ENCODE measurements at regions not wholly inside any gene's neighbourhood (a gene's known extent, or its start where the extent isn't known, plus 50 kb on each side); places are given as distances from the start of the nearest gene placed in this dataset.

DNA sequence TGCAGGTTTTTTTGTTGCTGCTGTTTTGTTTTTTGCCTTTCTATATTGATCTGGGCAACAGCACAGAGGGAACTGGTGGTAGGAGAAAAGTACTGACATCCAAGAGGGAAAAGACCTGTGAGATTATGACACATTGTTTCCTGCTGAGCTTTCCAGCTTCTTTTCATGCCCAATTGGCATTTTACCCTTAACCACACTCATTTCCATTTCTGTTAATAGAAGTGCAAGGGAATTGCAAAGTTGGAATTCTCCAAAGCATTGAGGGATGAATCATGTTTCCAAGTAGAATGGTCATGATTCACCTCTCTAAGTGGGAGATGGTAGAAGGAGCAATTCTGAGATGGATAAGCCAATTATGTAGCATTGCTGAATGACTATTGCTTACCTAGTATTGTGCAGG is 161.5 kb downstream of the PPARGC1A start:
- Histone ChIP-seq H3K4me3 (ENCODE audit: low read depth in 2 of 2, low read length in 2 of 2) (no peak overlapping the region), H3K27me3 (ENCODE audit: control insufficient read depth, insufficient read depth, low read length) (no peaks in the 10 kb centered on the region), H3K9me3 (ENCODE audit: control insufficient read depth, insufficient read depth, low read depth, low read length) (no peaks in the 10 kb centered on the region), H3K4me1 (ENCODE audit: control insufficient read depth, insufficient read depth, low read length) (no peaks in the 10 kb centered on the region), H3K27ac (ENCODE audit: low read length) (no peak overlapping the region), H3K36me3 (ENCODE audit: control insufficient read depth, insufficient read depth, low read length) (no peaks in the 10 kb centered on the region)
- ATAC-seq = peak; percentile 68; the same call in 1 of the 2 replicates
- in situ Hi-C loops (cut with HindIII; ENCODE audit: low pct_unique_long_range_greater_than_20kb, low sequenced_read_pairs) = no loop called here
- intact Hi-C loops (cut with micrococcal nuclease; ENCODE audit: unreplicated experiment) = no loop called here
- ChIA-PET CTCF (no interaction called here), POLR2A (no interaction called here)
- no TSS peak for BruUV-seq (replicated peaks)
- peak; percentile 5 for DNase-seq (ENCODE audit: low read depth, low spot score)
- TF ChIP-seq SIN3A (IDR thresholded peaks at IDR 0.05; ENCODE audit: borderline replicate concordance, insufficient read depth, low read depth, low read length) (no peak), POLR2AphosphoS5 (IDR thresholded peaks at IDR 0.05; ENCODE audit: low read depth, low read length) (no peak)
- TF ChIP-seq, protein P1, sequence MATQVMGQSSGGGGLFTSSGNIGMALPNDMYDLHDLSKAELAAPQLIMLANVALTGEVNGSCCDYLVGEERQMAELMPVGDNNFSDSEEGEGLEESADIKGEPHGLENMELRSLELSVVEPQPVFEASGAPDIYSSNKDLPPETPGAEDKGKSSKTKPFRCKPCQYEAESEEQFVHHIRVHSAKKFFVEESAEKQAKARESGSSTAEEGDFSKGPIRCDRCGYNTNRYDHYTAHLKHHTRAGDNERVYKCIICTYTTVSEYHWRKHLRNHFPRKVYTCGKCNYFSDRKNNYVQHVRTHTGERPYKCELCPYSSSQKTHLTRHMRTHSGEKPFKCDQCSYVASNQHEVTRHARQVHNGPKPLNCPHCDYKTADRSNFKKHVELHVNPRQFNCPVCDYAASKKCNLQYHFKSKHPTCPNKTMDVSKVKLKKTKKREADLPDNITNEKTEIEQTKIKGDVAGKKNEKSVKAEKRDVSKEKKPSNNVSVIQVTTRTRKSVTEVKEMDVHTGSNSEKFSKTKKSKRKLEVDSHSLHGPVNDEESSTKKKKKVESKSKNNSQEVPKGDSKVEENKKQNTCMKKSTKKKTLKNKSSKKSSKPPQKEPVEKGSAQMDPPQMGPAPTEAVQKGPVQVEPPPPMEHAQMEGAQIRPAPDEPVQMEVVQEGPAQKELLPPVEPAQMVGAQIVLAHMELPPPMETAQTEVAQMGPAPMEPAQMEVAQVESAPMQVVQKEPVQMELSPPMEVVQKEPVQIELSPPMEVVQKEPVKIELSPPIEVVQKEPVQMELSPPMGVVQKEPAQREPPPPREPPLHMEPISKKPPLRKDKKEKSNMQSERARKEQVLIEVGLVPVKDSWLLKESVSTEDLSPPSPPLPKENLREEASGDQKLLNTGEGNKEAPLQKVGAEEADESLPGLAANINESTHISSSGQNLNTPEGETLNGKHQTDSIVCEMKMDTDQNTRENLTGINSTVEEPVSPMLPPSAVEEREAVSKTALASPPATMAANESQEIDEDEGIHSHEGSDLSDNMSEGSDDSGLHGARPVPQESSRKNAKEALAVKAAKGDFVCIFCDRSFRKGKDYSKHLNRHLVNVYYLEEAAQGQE (IDR thresholded peaks at IDR 0.05; ENCODE audit: insufficient read depth in 1 of 2, low read depth in 2 of 2, low read length in 1 of 2) = no peak

DNA sequence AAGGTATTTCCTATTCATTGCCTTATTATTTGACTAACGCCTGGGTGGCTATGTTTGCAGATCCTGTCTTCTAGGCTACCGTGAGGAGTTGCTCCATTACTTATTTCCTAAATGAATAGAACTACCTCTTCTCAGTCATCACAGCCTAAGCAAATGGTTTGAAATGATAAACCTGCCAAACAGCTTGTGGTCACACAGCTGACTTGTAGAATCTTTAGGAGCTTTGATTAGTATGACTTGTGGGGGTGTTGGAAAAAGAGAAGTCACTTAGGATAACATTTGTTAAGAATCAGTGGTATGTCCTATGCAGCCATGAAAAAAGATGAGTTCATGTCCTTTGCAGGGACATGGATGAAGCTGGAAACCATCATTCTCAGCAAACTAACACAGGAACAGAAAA is 169.3 kb downstream of the PPARGC1A start:
- intact Hi-C loops (cut with micrococcal nuclease; ENCODE audit: unreplicated experiment) = no loop called here
- H3K27me3 ChIP-seq (ENCODE audit: control insufficient read depth, insufficient read depth, low read length) = no peaks in the 10 kb centered on the region
- BruUV-seq (replicated peaks) = no TSS peak
- ChIA-PET CTCF (no interaction called here), POLR2A (no interaction called here)
- DNase-seq (ENCODE audit: low read depth, low spot score) = no peak
- H3K4me1 ChIP-seq (ENCODE audit: control insufficient read depth, insufficient read depth, low read length) = no peaks in the 10 kb centered on the region
- no peak for ATAC-seq
- in situ Hi-C loops (cut with HindIII; ENCODE audit: low pct_unique_long_range_greater_than_20kb, low sequenced_read_pairs) = no loop called here
- no peak overlapping the region for H3K4me3 ChIP-seq (ENCODE audit: low read depth in 2 of 2, low read length in 2 of 2)
- no peaks in the 10 kb centered on the region for H3K9me3 ChIP-seq (ENCODE audit: control insufficient read depth, insufficient read depth, low read depth, low read length)
- no peak overlapping the region for H3K27ac ChIP-seq (ENCODE audit: low read length)
- no peaks in the 10 kb centered on the region for H3K36me3 ChIP-seq (ENCODE audit: control insufficient read depth, insufficient read depth, low read length)
- TF ChIP-seq TCF7L2 (IDR thresholded peaks at IDR 0.05; ENCODE audit: low read depth, low read length) (no peak), POLR2AphosphoS5 (IDR thresholded peaks at IDR 0.05; ENCODE audit: low read depth, low read length) (no peak), CTCF (IDR thresholded peaks at IDR 0.05) (no peak), SIN3A (IDR thresholded peaks at IDR 0.05; ENCODE audit: borderline replicate concordance, insufficient read depth, low read depth, low read length) (no peak)
- TF ChIP-seq, protein P1 (IDR thresholded peaks at IDR 0.05; ENCODE audit: insufficient read depth in 1 of 2, low read depth in 2 of 2, low read length in 1 of 2) = no peak
